Activated CD4-positive, alpha-beta T cell treated with anti-CD3 and anti-CD28 coated beads, Interleukin-2, Interleukin-4, amounts not matched to agents 100 ng/mL and 50 ng/mL, durations not matched to agents 16 hours and 8 hours (primary cell): ENCODE measurements at regions not wholly inside any gene's neighbourhood (a gene's known extent, or its start where the extent isn't known, plus 50 kb on each side); places are given as distances from the start of the nearest gene placed in this dataset.

Experiments used
- DNase-seq: peaks from one replicate; pipeline ENCODE4 v3.0.0-alpha.2; 2020; ENCODE audit warnings: low spot score

DNA sequence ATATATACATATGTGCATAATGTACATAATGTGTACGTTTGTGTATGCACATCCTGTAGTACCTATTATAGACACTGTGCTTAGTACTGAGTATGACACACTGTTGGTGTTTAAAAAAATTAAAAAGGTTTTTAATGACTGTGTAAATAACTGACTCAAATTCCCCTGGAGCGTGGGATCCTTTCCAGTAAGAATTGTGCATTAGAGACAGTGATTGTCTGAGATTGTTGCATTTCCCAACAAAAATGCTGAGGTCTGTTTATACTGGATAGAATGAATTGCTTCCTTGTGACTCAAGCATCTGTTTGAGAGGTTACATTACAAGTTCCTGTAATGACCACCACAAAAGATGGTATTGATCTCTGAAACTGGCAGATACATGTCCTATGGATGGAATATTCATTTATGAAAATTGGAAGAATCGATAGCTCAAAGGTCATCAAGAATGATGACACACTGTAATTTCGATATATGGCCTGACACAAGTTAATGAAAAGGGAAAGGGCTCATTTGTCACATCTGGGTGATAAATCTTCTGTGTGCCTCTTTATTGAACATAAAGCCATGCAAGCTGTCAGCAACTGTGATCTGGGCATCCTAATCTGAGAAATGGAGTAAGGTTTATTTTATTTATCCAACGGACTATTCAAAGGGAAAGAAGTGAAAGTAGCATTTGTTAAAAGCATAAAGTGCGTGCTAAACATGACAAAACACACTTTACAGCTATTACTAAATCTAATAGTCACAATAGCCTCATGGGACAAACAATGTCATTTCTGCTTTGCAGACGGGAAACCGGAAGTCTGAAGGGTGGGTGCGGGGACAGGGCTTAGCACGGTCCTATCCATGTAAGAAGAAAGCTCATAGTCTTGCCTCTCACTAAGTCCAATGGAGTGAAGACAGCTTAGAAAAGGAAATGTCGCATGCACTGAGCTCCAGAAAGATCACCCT lies 228.8 kb downstream of the CDH11 start:
- no peak for DNase-seq

GRCh38 chr16:64889446-64889845 lies 232.4 kb downstream of the CDH11 start:
- no peak for DNase-seq

GRCh38 chr16:64887651-64888050 lies 234.2 kb downstream of the CDH11 start:
- no peak for DNase-seq

GRCh38 chr16:64882078-64882784 lies 239.6 kb downstream of the CDH11 start:
- DNase-seq: no peak

DNA sequence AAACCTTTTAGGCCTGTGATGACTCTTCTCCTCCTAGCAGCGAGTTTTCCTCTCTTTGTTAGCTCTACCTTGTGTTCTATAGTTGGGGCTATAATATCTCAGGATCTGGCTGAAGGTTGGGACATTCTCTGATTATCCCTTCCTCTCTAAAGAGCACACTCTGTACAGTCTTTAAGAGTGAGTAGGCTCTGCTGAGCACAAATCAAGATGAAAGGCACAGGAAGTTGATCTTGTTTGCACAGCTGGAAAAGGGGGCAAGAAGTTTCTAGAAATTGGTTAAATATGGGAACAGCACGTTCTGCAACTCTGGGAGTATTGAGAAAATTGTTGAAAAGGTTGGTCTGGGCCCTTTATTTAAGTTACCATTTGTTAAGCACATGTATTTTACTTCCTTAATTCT lies 240.9 kb downstream of the CDH11 start:
- DNase-seq: no peak

- DNase-seq: no peak
Observed at GRCh38 chr16:64880006-64880405, 241.9 kb downstream of the CDH11 start.

DNA sequence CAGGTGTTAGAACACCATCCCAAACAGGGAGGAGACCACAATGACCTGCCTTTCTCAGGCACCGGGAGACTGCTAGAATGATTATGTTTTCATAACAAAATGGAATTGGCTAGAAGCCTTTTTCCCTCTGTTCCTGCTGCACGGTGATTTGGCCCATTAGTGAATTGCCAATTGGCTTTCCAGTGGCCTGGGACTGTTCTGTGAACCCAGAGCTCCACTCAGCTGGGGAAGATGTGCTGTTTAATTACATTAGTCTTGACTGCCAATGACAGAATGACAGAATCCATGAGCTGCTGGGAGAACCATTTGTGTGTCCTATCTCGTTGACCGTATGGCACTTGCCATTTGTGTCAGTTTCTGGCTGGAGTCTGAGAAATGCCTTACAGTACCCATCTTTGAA lies 242.9 kb downstream of the CDH11 start:
- DNase-seq: no peak

DNA sequence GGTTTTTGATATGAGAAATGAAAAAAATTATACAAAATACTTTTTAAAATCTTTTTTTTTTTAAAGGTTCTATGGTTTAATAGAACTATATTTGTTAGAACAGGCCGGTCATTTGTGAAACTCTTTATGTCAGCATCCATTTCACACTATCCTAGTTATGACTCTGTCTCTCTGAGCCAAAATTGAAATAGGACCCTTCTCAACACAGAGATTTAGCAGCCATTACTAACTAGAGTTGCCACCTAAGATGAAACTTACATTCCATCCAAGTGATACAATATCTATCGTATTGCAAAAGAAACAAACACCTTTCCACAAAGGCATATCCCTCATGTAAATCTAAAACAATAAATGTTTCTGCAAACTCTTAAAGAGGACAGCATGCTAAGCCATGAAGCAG lies 249.8 kb downstream of the CDH11 start:
- no peak for DNase-seq

- DNase-seq: no peak
Observed at GRCh38 chr16:64870859-64871258, 251.0 kb downstream of the CDH11 start.

GRCh38 chr16:64869781-64870180 lies 252.1 kb downstream of the CDH11 start:
- no peak for DNase-seq

- no peak for DNase-seq
Observed at GRCh38 chr16:64866021-64866420, 255.8 kb downstream of the CDH11 start.

- no peak for DNase-seq
Observed at GRCh38 chr16:64865069-64865696, 256.7 kb downstream of the CDH11 start.

- no peak for DNase-seq
Observed at GRCh38 chr16:64864232-64864809, 257.5 kb downstream of the CDH11 start.

DNA sequence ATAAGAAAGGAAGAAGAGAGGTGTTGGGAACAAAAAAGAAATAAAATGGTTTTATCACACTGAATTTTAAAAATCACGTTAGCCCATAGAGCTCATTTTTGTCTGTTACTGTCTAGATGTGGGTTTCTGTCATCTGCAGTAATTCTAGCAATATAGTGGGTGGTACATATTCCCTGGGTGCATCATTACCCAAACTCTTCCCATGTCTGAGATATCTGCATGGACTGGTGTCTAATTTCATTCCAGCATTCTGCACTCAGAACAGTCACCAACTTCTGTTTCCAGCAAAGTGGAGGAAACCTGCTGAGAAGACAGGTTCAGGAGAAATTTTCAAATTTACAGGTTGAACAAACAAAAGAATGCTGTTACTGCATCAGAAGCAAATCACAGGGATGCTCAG lies 263.8 kb downstream of the CDH11 start:
- DNase-seq: no peak

DNA sequence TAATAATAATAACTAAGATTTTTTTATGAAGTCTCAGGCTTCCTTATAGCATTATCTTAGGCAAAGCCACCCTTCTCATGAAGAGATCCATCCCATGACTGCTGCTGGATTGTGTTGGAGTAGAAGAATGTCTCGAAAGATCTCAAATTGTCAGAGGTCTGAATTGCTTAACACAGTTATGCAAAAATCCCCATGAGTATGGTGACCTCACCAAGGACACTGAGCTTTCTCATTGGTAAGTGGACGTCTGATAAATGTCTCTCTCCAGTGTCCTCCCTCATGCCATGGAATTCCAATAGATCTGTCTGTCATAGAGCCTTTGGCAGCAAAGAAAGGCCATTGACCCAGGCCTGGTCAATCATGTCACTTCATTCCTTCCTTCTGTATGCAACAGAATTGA lies 264.5 kb downstream of the CDH11 start:
- DNase-seq: no peak

GRCh38 chr16:64853551-64853950 lies 268.3 kb downstream of the CDH11 start:
- no peak for DNase-seq

GRCh38 chr16:64846966-64847365 lies 274.9 kb downstream of the CDH11 start:
- DNase-seq: no peak

GRCh38 chr16:64845071-64845470 lies 276.8 kb downstream of the CDH11 start:
- no peak for DNase-seq

DNA sequence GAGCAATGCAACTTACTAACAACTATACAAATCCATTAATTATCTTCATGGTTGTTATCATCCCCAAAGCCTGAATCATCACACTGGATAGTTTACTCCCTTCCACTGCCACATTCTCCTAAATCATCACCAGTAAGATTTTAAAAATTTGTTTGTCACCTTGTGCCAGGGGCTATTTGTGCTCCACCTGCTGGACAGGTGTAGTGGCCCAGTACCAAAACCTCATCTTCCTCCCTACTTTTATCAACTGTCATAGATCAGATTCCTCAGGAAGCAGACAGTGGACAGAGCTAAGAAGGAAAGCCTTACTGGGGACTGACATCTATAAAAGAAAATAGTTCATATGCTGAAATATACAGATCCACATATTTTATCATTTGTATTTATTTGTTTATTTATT lies 280.4 kb downstream of the CDH11 start:
- DNase-seq: no peak

- DNase-seq: no peak
Observed at GRCh38 chr16:64841071-64841470, 280.8 kb downstream of the CDH11 start.

DNA sequence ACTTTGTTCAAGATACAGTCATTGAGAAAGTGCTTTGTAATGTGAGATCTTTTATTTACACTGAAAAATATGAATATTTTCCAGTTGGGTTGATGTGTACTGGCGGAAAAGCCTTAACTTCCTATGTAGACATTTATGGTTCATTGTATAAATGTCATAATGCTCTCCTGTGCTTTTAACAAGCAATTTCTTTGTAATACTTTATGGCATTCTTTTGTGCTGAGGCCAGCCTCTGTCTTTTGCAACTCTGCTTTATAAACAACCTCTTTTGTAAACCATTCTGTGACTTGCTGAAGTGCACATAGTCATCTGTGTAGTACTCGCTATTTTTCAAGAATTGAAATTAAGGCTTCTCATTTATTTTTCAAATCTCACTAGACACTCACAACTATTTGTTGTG lies 291.2 kb downstream of the CDH11 start:
- DNase-seq: no peak

GRCh38 chr16:64829678-64830077 lies 292.2 kb downstream of the CDH11 start:
- no peak for DNase-seq

DNA sequence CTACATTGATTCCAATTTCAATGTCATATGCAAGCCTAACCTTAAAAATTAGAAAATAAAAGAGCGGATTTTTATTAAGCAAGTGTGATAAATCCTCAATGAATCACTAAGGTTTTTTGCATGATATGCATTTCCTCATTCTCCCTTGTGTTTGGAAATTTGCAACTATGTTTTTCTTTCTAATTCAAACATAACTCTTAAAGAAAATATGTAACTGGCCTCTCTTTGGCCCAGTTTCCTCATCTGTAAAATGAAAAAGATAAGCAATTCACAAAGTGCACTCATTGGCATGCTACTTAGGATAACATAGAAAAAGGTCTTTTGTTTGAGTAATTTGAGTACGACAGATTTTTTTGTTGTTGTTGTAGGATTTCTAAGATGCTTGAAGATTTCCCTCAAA lies 295.5 kb downstream of the CDH11 start:
- no peak for DNase-seq
